ENCODE measurements at regions not wholly inside any gene's neighbourhood (a gene's known extent, or its start where the extent isn't known, plus 50 kb on each side); places are given as distances from the start of the nearest gene placed in this dataset.

DNA sequence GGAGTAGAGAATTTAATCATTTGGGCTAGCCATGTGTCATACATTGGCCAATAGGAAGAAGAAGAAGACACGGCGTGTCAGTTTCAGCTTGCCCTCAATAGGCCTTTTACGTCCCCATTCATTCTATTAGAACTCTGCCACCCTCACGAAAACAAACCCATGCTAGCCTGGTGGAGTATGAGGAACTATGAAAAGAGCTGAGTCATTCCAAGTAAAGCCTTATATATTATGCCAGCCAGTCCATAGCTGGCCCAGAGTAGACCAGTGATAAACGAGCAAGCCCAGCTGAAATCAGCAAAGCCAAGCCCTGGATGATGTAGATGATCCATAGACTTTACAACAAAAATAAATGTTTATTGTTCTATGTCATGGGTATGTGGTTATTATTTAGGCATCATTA is 895.1 kb downstream of the TLE1 start:
- Histone ChIP-seq H3K9me3 (ENCODE audit: low read depth) (no peaks in the 10 kb centered on the region), H4K20me1 (ENCODE audit: insufficient read depth, poor library complexity, severe bottlenecking) (no peaks in the 10 kb centered on the region), H3K36me3 (replicated peaks; ENCODE audit: insufficient read depth, low read depth) (no peaks in the 10 kb centered on the region), H3K4me1 (ENCODE audit: insufficient read depth) (peaks cover 13% of the 10 kb centered on the region), H3K79me2 (no peaks in the 10 kb centered on the region), H3K4me2 (no peak overlapping the region), H3K27ac (no peak overlapping the region), H3K4me3 (no peak overlapping the region), H3K9me2 (replicated peaks; ENCODE audit: insufficient read depth) (no peaks in the 10 kb centered on the region), H3K27me3 (no peaks in the 10 kb centered on the region), H2AFZ (no peak overlapping the region)
- no peak for DNase-seq (ENCODE audit: low spot score)
- TF ChIP-seq, protein P1, sequence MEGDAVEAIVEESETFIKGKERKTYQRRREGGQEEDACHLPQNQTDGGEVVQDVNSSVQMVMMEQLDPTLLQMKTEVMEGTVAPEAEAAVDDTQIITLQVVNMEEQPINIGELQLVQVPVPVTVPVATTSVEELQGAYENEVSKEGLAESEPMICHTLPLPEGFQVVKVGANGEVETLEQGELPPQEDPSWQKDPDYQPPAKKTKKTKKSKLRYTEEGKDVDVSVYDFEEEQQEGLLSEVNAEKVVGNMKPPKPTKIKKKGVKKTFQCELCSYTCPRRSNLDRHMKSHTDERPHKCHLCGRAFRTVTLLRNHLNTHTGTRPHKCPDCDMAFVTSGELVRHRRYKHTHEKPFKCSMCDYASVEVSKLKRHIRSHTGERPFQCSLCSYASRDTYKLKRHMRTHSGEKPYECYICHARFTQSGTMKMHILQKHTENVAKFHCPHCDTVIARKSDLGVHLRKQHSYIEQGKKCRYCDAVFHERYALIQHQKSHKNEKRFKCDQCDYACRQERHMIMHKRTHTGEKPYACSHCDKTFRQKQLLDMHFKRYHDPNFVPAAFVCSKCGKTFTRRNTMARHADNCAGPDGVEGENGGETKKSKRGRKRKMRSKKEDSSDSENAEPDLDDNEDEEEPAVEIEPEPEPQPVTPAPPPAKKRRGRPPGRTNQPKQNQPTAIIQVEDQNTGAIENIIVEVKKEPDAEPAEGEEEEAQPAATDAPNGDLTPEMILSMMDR (IDR thresholded peaks at IDR 0.05; ENCODE audit: poor library complexity): no peak
- TF ChIP-seq EZH2phosphoT487 (IDR thresholded peaks at IDR 0.05; ENCODE audit: low read depth, severe bottlenecking, unreplicated experiment): no peak
- no peak for TF ChIP-seq EZH2 (IDR thresholded peaks at IDR 0.05; ENCODE audit: borderline replicate concordance)
- 91% methylated on average over 5 of the region's 5 CpGs for WGBS (ENCODE audit: low lambda C conversion rate, missing lambda C conversion rate)

DNA sequence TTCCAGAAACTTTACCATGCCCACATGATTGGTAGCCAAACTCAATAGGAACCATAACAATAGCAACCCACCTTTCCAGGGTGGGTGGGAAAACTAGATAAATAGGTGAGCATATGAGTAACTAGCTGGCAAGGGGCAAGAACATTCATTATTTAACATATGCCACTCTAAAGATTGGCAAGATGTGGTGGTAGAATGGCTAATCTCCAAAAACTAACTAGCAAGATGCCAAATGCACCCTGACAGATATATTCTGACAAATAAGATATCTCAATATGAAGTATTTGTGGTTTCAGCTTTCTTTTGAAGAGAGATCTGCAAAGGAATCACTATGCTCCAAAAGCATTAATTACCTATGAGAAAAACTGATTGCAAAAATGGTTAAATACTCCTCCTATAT is 895.6 kb downstream of the TLE1 start:
- H4K20me1 ChIP-seq (ENCODE audit: insufficient read depth, poor library complexity, severe bottlenecking): no peaks in the 10 kb centered on the region
- no peak overlapping the region for H3K27ac ChIP-seq
- no peak overlapping the region for H3K4me3 ChIP-seq
- no peaks in the 10 kb centered on the region for H3K9me2 ChIP-seq (replicated peaks; ENCODE audit: insufficient read depth)
- no peak overlapping the region for H2AFZ ChIP-seq
- H3K79me2 ChIP-seq: no peaks in the 10 kb centered on the region
- H3K9me3 ChIP-seq (ENCODE audit: low read depth): no peaks in the 10 kb centered on the region
- TF ChIP-seq EZH2phosphoT487 (IDR thresholded peaks at IDR 0.05; ENCODE audit: low read depth, severe bottlenecking, unreplicated experiment) (no peak), EZH2 (IDR thresholded peaks at IDR 0.05; ENCODE audit: borderline replicate concordance) (no peak)
- TF ChIP-seq, protein P1 (IDR thresholded peaks at IDR 0.05; ENCODE audit: poor library complexity): no peak
- no peaks in the 10 kb centered on the region for H3K27me3 ChIP-seq
- no peak for DNase-seq (ENCODE audit: low spot score)
- no peaks in the 10 kb centered on the region for H3K36me3 ChIP-seq (replicated peaks; ENCODE audit: insufficient read depth, low read depth)
- peaks cover 13% of the 10 kb centered on the region for H3K4me1 ChIP-seq (ENCODE audit: insufficient read depth)
- H3K4me2 ChIP-seq: no peak overlapping the region

DNA sequence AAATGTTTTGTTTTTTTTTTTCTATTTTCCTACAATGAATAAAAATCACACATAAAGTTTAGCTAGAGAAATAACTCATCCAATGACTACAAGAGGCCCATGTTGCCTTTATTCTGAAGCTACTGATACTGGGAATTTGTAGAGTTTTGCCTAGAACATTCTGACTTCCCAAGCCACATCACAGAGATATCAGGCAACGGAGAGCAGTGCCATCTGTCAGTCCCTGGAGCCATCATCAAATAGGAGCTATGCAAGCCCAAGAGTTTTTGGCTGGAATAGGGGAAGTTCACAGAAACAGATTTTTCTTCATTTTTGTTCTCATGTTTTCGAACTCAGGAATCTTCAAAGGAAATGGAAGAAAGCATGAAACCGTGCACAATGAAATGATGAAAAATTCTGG is 896.6 kb downstream of the TLE1 start:
- no peaks in the 10 kb centered on the region for H3K36me3 ChIP-seq (replicated peaks; ENCODE audit: insufficient read depth, low read depth)
- H3K79me2 ChIP-seq: no peaks in the 10 kb centered on the region
- H3K9me3 ChIP-seq (ENCODE audit: low read depth): no peaks in the 10 kb centered on the region
- TF ChIP-seq EZH2 (IDR thresholded peaks at IDR 0.05; ENCODE audit: borderline replicate concordance) (no peak), EZH2phosphoT487 (IDR thresholded peaks at IDR 0.05; ENCODE audit: low read depth, severe bottlenecking, unreplicated experiment) (no peak)
- TF ChIP-seq, protein P1 (IDR thresholded peaks at IDR 0.05; ENCODE audit: poor library complexity): no peak
- no peaks in the 10 kb centered on the region for H3K27me3 ChIP-seq
- H3K4me1 ChIP-seq (ENCODE audit: insufficient read depth): peaks cover 13% of the 10 kb centered on the region
- 96% methylated on average over 3 of the region's 3 CpGs for WGBS (ENCODE audit: low lambda C conversion rate, missing lambda C conversion rate)
- H3K4me2 ChIP-seq: no peak overlapping the region
- no peak for DNase-seq (ENCODE audit: low spot score)
- no peak overlapping the region for H3K4me3 ChIP-seq
- no peaks in the 10 kb centered on the region for H3K9me2 ChIP-seq (replicated peaks; ENCODE audit: insufficient read depth)
- no peak overlapping the region for H2AFZ ChIP-seq
- no peak overlapping the region for H3K27ac ChIP-seq
- no peaks in the 10 kb centered on the region for H4K20me1 ChIP-seq (ENCODE audit: insufficient read depth, poor library complexity, severe bottlenecking)

DNA sequence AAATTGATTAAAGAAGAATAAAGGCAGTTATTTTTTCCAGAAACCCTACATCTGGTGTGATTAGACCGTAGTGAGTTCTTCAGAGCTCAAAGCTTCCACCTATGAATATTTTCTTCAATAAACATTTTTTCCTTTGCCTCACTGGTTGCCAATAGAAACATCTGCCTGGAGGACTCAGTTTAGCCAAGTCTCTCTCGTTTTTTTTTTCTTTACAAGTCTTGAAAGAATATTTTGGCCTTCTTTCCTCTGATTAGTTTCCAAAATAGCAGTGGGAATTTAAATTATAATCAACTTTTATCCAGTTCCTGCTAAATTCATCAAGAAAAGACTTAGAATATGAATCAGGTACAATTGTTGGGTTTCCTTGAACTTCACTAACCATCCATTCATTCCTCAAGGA is 897.5 kb downstream of the TLE1 start:
- TF ChIP-seq, protein P1 (IDR thresholded peaks at IDR 0.05; ENCODE audit: poor library complexity): no peak
- no peak for TF ChIP-seq EZH2 (IDR thresholded peaks at IDR 0.05; ENCODE audit: borderline replicate concordance)
- TF ChIP-seq EZH2phosphoT487 (IDR thresholded peaks at IDR 0.05; ENCODE audit: low read depth, severe bottlenecking, unreplicated experiment): no peak
- Histone ChIP-seq H4K20me1 (ENCODE audit: insufficient read depth, poor library complexity, severe bottlenecking) (no peaks in the 10 kb centered on the region), H3K4me3 (no peak overlapping the region), H3K4me1 (ENCODE audit: insufficient read depth) (peaks cover 5% of the 10 kb centered on the region), H3K9me3 (ENCODE audit: low read depth) (no peaks in the 10 kb centered on the region), H3K27me3 (no peaks in the 10 kb centered on the region), H3K4me2 (no peak overlapping the region), H2AFZ (no peak overlapping the region), H3K9me2 (replicated peaks; ENCODE audit: insufficient read depth) (no peaks in the 10 kb centered on the region), H3K27ac (no peak overlapping the region), H3K79me2 (no peaks in the 10 kb centered on the region), H3K36me3 (replicated peaks; ENCODE audit: insufficient read depth, low read depth) (no peaks in the 10 kb centered on the region)
- no peak for DNase-seq (ENCODE audit: low spot score)
- WGBS (ENCODE audit: low lambda C conversion rate, missing lambda C conversion rate): 77% methylated on average over 2 of the region's 2 CpGs

All from hepatocyte (in vitro differentiated cells).